Skeletal muscle tissue (tissue), 3 donors: ENCODE measurements at regions not wholly inside any gene's neighbourhood (a gene's known extent, or its start where the extent isn't known, plus 50 kb on each side); places are given as distances from the start of the nearest gene placed in this dataset.

Source experiments
- H3K27ac ChIP-seq: one replicate; pipeline ENCODE4 v1.7.0; 2013; ENCODE audit warnings: mild to moderate bottlenecking, low read depth, low read length, inconsistent platforms
- H3K27me3 ChIP-seq, 3 donors: one replicate each; pipeline ENCODE4 v1.7.0; 2013; ENCODE audit warnings: low read length in 3 of 3; ENCODE audit not compliant: control insufficient read depth in 3 of 3, insufficient read depth in 3 of 3
- H3K36me3 ChIP-seq, 3 donors: one replicate each; pipeline ENCODE4 v1.7.0; 2013; ENCODE audit warnings: low read length in 3 of 3; ENCODE audit not compliant: control insufficient read depth in 3 of 3, insufficient read depth in 3 of 3
- H3K4me1 ChIP-seq, 3 donors: one replicate each; pipeline ENCODE4 v1.7.0; 2013; ENCODE audit warnings: low read length in 3 of 3, mild to moderate bottlenecking in 3 of 3; ENCODE audit not compliant: control insufficient read depth in 3 of 3, insufficient read depth in 3 of 3
- H3K4me3 ChIP-seq, 3 donors: one replicate each; pipeline ENCODE4 v1.7.0; 2013; ENCODE audit warnings: low read length in 3 of 3
- H3K9ac ChIP-seq, 3 donors: one replicate each; pipeline ENCODE4 v1.7.0; 2013; ENCODE audit warnings: low read length in 3 of 3, mild to moderate bottlenecking in 3 of 3, moderate library complexity in 2 of 3, low read depth in 1 of 3
- H3K9me3 ChIP-seq, 3 donors: one replicate each; pipeline ENCODE4 v1.7.0; 2013; ENCODE audit warnings: low read length in 3 of 3; ENCODE audit not compliant: control insufficient read depth in 3 of 3
- donor health status: Osteomylitis.

DNA sequence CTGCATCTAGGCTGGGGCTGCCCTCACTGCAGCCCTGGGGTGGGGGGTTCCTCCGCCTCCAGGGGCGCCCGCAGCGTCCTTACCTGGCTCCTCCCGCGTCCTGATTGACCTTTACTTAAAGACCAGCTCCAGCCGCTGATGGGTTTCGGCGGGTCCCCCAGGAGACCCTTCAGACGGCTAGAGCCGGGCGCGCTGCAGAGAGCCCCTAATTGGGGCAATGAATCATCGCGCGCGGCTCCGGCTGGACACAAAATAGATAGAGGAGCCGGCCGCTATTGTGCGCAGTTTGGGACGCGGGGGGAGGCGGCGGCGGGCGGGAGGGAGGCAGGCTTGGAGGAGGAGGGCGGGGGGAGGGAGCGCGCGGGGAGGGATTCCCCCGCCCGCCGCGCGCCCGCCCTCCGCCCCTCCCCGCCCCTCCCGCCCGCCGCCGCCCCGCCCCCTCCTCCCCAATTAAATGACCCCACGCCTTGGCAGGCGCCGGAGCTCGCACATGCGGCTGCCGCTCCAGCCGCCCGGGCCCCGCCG is 56.5 kb upstream of the CIBAR2 start:
- Histone ChIP-seq H3K27me3 (no peaks in the 10 kb centered on the region), H3K4me3 (peak overlapping the region; percentile 22 to 36 (median 30)), H3K9ac (peak overlapping the region in 2 of 3 donors; percentile 59 to 64), H3K27ac (peak overlapping the region; percentile 65), H3K36me3 (no peaks in the 10 kb centered on the region), H3K9me3 (no peaks in the 10 kb centered on the region), H3K4me1 (peaks cover 58 to 78% (median 75%) of the 10 kb centered on the region in 3 donors)

GRCh38 chr16:85169333-85170065 is 57.2 kb upstream of the CIBAR2 start:
- peak overlapping the region in 2 of 3 donors; percentile 14 to 83 for H3K9ac ChIP-seq
- peak overlapping the region in 2 of 3 donors; percentile 67 to 77 for H3K4me3 ChIP-seq
- no peaks in the 10 kb centered on the region for H3K27me3 ChIP-seq
- no peaks in the 10 kb centered on the region for H3K36me3 ChIP-seq
- H3K27ac ChIP-seq: no peak overlapping the region
- H3K4me1 ChIP-seq: peaks cover 63 to 81% (median 80%) of the 10 kb centered on the region in 3 donors
- no peaks in the 10 kb centered on the region for H3K9me3 ChIP-seq

DNA sequence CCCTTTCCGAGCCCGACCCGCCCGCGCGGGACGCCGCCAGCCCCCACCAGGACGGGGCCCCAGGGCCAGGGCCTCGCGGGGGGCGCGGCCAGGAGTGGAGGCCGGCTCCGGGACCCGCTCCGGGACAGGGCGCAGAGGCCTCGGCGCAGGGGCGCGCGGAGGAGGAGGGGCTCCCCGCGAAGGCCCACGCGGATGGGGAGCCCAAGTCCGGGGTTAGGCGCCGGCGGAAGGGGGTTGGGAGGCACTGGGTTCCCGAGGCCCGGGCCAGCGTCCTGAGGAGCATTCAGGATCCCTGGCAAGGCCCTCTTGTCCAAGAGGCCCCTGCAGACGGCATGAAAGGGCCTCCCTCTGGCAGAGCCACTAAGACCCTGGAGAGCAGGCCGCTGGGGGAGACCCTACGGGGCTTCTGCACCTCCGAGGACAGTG is 57.8 kb upstream of the CIBAR2 start:
- H3K27me3 ChIP-seq: no peaks in the 10 kb centered on the region
- H3K9ac ChIP-seq: peak overlapping the region in 2 of 3 donors; percentile 23 to 83
- peak overlapping the region; percentile 30 for H3K27ac ChIP-seq
- H3K4me3 ChIP-seq: peak overlapping the region in 2 of 3 donors; percentile 67 to 77
- no peaks in the 10 kb centered on the region for H3K36me3 ChIP-seq
- no peaks in the 10 kb centered on the region for H3K9me3 ChIP-seq
- peaks cover 63 to 82% (median 81%) of the 10 kb centered on the region in 3 donors for H3K4me1 ChIP-seq

- H3K9me3 ChIP-seq: no peaks in the 10 kb centered on the region
- H3K27ac ChIP-seq: peak overlapping the region; percentile 30
- H3K4me3 ChIP-seq: peak overlapping the region; percentile 67 to 77 (median 74)
- H3K36me3 ChIP-seq: no peaks in the 10 kb centered on the region
- H3K27me3 ChIP-seq: no peaks in the 10 kb centered on the region
- H3K4me1 ChIP-seq: peaks cover 63 to 82% (median 80%) of the 10 kb centered on the region in 3 donors
- peak overlapping the region in 2 of 3 donors; percentile 73 to 83 for H3K9ac ChIP-seq
Measured at GRCh38 chr16:85170590-85171003, 58.3 kb upstream of the CIBAR2 start.

DNA sequence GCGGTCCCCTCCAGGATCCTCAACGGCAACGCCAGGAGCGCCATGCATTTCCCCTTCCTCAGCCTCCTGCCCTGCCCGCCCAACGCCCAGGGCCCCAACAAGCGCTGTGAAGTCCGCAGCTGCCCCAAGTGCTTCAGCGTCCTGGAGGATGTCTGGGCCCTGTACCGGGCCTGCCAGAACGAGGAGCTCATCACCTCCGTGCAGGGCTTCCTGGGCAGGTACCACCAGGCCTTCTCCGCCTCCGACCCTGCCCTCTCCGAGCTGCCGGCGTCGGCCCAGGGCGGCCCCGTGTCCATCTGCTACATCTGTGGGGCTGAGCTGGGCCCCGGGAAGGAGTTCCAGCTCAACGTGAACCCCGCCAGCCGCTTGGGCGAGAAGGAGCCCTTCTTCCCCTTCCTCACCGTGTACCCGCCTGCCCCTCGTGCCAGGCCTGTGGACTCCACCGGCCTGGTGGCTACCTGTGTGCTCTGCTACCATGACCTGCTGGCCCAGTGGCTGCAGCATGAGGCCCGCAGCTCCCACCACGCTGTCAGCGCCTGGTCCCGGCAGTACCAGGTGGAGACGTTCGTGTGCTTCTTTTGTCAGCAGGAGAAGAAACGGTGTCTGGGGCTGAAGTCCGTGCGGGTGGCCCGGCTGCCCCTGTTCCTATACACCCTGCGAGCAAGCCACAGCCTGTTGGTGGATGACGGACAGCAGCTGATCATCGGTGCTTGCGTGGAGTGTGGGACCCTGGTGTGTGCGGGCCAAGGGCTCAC is 58.9 kb upstream of the CIBAR2 start:
- H3K9ac ChIP-seq: peak overlapping the region; percentile 69 to 83 (median 73)
- peak overlapping the region; percentile 73 for H3K27ac ChIP-seq
- H3K9me3 ChIP-seq: no peaks in the 10 kb centered on the region
- no peaks in the 10 kb centered on the region for H3K27me3 ChIP-seq
- H3K4me3 ChIP-seq: peak overlapping the region; percentile 74 to 77 (median 77)
- peaks cover 64 to 83% (median 81%) of the 10 kb centered on the region in 3 donors for H3K4me1 ChIP-seq
- H3K36me3 ChIP-seq: no peaks in the 10 kb centered on the region

- Histone ChIP-seq H3K4me1 (peaks cover 72 to 83% (median 81%) of the 10 kb centered on the region in 3 donors), H3K27me3 (no peaks in the 10 kb centered on the region), H3K27ac (peak overlapping the region; percentile 73), H3K4me3 (peak overlapping the region; percentile 74 to 77 (median 77)), H3K9me3 (no peaks in the 10 kb centered on the region), H3K36me3 (no peaks in the 10 kb centered on the region), H3K9ac (peak overlapping the region; percentile 69 to 83 (median 73))
Measured at GRCh38 chr16:85171759-85172454, 59.6 kb upstream of the CIBAR2 start.

DNA sequence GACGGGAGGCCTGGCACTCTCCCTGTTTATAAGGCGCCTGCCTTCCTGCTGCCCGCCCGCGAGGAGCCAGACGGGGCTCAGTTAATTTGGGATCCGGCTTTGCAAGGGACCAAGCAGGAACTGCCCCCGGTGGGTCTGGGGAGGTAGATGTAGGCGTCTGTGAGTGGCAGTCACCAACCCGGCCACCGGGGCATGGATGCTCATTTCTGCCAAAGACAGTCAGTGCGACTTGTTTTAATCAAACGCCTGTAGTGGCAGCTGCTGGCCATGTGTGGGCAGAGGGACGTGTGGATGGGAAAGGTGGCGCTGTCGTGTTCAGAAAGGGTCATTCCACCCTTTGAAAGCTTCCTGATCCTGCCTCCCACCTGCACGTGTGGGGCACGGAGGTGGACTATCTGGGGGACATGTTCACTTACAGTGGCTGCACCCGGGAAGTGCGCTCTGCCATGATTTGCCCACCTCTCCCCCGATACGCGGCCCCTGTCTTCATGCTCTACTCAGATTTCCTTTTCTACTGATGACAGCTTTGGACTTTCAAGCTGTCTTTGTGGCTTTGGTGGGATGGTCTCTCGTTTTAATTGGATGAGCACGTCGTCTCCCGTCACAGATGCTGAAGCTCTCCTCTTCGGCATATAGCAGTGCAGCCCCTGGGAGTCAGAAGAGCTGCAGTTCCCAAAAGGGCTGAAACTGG is 60.3 kb upstream of the CIBAR2 start:
- Histone ChIP-seq H3K36me3 (no peaks in the 10 kb centered on the region), H3K27ac (peak overlapping the region; percentile 73), H3K4me1 (peaks cover 74 to 85% (median 84%) of the 10 kb centered on the region in 3 donors), H3K27me3 (no peaks in the 10 kb centered on the region), H3K4me3 (peak overlapping the region; percentile 74 to 77 (median 77)), H3K9ac (peak overlapping the region; percentile 69 to 83 (median 73)), H3K9me3 (no peaks in the 10 kb centered on the region)

DNA sequence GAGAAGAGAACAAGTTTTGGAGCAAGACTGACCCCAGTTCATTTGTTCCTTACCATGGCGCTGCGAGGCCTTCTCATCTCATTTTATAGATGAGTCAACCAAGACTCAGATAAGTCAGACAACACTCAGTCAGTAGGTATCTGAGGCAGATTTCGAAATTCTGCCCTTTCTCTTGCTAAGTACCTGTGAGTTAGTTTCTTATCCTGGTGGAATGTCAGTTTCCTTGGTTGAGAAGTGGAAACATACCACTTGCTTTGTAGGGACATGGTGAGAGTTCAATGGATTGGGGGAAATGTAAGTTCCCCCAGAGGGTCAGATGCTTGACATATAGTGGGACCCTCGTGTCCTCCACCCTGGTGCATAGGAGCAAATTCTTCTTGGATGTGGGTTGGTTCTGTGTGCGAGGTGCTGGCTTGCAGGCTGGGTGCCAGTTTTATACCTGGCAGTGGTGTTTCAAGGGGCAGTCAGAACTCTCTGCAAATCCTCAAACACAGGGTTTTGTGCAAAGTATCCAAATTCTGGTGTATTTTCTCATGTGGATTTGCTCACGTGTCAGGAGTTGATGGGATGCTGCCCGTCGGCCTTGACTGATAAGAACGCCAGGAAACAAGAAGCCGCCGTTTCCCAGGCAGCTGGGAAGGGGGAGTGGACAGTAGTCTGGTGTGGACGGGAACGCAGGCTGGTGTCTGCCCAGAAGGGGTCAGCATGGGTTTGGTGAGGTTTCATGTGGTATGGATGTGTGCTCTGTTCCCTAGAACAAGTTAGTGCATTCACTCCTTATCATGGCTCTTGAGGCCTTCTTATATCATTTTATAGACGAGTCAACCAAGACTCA is 61.1 kb upstream of the CIBAR2 start:
- peak overlapping the region; percentile 31 for H3K27ac ChIP-seq
- peak overlapping the region; percentile 74 to 77 (median 77) for H3K4me3 ChIP-seq
- no peaks in the 10 kb centered on the region for H3K9me3 ChIP-seq
- H3K36me3 ChIP-seq: no peaks in the 10 kb centered on the region
- H3K4me1 ChIP-seq: peaks cover 73 to 86% (median 82%) of the 10 kb centered on the region in 3 donors
- peak overlapping the region; percentile 69 to 83 (median 73) for H3K9ac ChIP-seq
- no peaks in the 10 kb centered on the region for H3K27me3 ChIP-seq
